Breast epithelium (tissue), 3 donors: ENCODE measurements at regions not wholly inside any gene's neighbourhood (a gene's known extent, or its start where the extent isn't known, plus 50 kb on each side); places are given as distances from the start of the nearest gene placed in this dataset.

Experiments
- CTCF ChIP-seq, 3 donors: fragments of 450-650 bp; IDR thresholded peaks; one replicate each; pipeline ENCODE4 v1.5.1; 2016 to 2017; ENCODE audit warnings: antibody characterized with exemption in 3 of 3, mild to moderate bottlenecking in 3 of 3, moderate library complexity in 3 of 3
- POLR2A ChIP-seq: fragments of 450-650 bp; IDR thresholded peaks from one replicate; pipeline ENCODE4 v1.6.1; 2016; ENCODE audit warnings: antibody characterized with exemption, mild to moderate bottlenecking, moderate library complexity
- POLR2AphosphoS5 ChIP-seq, 3 donors: sonication (generic); formaldehyde crosslinking; IDR thresholded peaks; one replicate each; pipeline ENCODE4 v1.6.1; 2017; ENCODE audit warnings: antibody characterized with exemption in 3 of 3

- TF ChIP-seq POLR2A (no peak), CTCF (IDR thresholded peaks at IDR 0.05) (no peak), POLR2AphosphoS5 (IDR thresholded peaks at IDR 0.05) (no peak)
Observed at GRCh38 chr4:84417997-84418709, 80.9 kb downstream of the NKX6-1 start.
